Fibroblast of gingiva (primary cell): ENCODE measurements at regions not wholly inside any gene's neighbourhood (a gene's known extent, or its start where the extent isn't known, plus 50 kb on each side); places are given as distances from the start of the nearest gene placed in this dataset.

Experiments
- DNase-seq: peaks from one replicate; pipeline ENCODE4 v3.0.0-alpha.2; 2011; ENCODE audit warnings: low read depth

DNA sequence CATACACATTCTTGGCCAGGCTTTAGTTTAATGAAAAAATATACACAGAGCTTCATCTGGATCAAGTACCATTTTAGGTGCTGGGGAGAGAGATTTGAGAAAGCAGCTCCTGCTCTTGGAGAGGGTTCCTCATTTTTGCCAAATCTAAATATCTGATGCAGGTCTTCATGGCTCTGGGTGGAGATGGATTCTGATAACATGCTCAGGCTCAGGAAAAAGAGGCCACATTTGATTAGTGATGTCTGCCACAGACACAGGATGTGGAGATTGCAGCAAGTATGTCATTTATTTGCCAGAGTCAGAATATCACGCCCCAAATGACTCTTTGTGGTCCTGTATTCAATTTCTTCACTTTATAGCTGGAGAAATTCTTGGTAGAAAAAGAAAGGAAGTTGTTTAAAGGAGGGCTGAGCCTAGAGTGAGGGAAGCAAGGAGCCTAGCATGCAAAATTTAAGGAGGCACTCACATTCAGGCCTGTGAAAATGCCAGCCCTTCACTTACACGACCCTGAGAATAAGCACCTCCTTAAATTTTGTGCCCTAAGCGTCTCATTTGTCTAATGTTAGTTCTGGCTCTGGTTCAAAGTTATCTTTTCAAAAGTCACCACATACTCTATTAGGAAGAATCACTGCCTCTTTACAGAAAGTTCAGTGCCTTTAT, 492.9 kb upstream of the TBX3 start:
- DNase-seq: no peak

DNA sequence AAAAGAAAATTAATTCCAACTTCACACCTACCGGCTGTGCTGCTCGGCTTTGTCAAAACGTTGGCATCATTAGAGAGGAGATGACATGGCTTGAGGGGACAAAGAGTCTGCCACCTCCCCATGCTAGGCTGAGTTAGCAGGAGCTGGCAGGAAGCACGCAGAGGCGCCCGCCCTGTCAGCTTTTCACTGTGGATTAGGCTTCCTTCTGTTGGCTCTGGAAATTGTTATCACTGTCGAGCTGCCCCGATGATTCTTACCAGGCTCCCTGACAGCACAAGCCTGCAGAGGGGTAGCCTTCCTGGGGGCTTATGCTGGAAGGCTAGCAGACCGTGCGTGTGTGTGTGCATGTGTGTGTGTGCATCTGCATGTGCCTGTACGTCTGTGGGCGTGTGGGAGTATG, 490.9 kb upstream of the TBX3 start:
- DNase-seq: no peak

DNA sequence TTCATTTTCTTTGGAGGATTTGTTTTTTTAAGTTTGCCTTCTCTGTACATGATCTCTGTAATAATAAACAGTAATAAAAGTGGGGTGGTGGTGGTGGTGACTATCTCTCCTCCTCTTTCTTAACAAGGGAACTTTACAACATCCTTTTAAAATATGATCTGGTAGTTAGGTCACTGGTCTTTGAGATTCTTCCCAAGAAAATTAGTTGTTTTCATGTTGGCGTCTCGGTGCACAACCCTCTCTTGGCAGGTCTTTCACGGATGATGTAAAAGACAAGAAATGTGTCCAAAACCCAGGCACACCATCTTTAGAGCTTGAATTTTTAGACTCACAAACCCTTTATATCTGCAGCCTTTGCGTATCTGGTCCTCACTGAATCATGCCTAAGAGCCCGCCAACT, 488.5 kb upstream of the TBX3 start:
- DNase-seq: peak; percentile 64

DNA sequence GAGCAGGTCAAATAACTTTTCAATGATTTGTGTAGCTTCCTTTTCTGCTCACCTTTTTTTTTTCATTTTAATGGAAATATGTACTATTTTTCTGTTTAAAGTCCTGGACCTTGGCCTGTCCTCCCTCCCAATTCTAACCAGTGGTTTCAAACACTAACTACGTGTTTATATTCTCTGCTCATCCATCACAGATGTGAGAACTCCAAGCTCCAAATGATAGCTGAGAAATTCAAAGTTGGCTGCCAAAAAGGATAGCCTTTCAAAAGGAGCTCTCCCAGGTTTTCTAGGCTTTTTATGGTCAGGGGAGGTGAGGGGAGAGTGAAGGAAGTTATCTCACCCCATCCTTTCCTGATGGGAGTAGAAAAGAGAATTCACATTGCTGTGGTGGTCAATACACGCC, 486.0 kb upstream of the TBX3 start:
- DNase-seq: no peak

DNA sequence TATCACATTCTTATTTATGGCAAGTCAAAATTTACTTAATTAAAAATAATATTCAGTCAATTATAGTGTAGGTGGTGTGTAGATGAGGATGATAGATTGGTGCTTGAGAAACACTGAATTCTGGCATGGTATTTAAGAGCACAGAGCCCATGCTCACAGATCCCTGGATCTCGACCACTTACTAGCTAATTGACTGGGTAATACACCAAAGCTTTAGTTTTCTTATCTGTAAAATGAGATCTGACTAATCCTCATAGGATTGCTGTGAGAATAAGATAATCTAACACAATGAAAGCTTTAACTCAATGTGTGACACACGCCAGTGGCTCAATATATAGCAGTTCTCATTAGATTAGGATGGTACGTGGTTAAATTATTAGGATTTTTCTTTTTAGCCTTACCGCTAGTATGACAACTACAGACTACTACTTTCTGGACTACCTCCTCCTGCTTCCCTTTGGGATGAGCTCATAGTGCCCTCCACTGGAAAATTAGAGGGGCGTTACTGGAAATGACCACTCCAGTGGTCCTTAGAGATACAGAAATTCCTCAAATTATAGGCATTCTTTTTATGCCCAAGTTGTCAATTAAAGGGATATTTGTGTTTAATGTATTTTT, 482.8 kb upstream of the TBX3 start:
- peak; percentile 42 for DNase-seq

DNA sequence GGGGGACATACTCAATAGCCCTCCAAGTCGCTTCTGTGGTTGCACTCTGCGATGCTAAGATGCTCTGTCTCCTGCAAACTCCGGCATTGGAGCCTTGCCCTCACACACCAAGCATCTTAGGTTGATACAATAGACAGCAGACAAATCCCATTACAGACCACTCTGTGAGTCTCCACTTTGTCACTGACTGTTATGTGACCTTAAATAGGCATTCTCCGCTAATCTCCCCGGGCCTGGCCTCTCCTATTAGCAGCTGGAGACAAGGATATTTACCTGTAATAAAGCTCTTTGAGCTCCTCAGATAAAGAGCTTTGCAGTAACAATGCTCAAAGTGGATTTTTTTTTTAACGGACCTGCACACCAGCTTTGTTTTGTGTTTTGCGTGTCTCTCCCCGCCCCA, 479.7 kb upstream of the TBX3 start:
- no peak for DNase-seq

DNA sequence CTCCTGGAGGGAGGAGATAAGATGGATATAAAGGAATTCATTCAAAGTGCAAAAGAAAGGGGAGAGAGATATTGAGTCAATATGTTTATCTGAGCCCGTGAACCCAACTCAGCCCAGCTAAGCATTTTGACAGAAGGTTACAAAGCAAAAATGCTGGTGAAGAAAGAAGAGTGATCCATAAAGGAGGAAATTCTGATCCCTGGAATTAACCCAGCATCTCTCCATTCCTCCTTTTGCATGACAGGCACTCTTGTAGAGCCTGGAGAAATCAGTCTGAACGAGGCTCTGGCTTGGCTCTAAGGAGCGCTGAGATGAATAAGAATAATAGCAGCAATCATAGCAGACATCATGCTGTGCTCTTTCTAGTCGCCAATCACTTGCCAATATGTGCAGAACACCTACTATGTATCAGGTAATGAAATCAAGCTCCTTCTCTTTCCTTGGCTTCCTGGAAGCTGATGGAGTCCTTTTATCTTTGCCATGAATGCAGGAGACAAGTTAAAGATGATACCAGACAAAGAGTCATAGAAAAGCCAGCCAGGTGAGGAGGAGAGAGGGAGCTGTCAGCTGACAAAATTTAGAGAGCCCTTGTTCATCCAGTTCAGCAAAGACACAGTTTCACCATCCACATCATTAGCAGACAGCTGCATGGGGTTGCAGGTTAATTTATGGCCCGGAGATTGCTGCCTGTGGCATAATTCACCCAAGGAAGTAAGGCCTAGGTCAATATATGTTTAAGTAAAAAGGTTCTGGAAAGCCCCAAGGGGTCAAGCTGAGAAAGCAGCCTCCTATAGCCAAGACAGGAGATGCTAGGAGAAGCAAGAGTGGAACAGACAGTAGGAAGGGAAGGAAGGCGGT, 476.5 kb upstream of the TBX3 start:
- DNase-seq: no peak

DNA sequence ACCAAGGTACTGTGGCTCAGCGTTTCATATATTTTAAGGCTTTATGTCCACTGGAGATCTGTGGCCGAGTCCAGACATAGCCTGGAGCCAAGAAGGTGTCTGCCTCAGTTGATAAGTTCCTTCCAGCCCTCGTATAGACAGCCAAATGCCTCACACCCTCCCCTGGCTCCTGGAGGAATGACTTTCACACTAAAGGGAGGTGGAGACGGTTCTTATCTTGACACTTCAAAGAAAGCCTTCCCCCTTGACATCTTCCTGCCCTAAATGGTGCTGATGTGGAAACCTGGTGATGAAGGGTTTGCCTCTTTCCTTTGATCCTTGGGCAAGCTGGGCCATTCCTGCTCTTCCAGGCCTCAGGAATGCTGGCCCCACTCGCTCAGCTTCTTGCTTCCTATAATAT, 474.8 kb upstream of the TBX3 start:
- no peak for DNase-seq

DNA sequence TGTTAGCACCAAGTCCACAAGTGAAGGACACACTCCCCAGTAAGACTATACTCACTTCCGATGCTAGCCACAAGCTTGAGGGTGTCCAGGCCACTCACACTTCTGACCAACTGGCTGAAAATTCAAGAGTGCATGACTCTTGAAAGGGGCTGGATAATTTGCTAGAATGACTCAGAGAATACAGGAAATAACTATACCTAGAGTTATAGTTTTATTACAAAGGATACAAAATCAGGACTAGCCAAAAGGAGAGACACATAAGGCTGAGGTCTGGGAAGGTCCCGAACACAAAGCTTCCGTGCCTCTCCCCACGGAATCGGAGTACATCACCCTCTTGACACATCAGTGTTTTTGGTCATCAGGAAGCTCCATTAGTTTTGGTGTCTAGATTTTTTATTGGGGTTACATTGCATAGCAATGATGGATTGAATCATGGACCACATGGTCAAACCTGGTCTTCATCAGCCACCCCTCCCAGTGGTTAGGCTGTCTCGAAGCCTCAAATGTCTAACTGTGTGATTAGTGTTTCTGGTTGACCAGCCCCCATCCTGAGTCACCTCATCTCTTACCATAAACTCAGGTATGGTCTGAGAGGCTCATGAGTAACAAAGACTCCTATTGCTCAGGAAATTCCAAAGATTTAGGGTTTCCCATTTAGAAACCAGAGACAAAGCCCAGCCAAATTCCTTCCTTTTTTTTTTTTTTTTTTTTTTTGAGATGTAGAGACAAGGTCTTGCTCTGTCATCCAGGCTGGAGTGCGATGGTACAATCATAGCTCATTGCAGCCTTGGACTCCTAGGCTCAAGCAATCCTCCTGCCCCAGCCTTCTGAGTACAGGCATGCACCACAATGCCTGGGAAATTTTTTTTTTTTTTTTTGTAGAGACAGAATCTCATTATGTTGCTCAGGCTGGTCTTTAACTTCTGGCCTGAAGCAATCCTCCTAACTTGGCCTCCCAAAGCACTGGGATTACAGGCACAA, 472.0 kb upstream of the TBX3 start:
- no peak for DNase-seq

DNA sequence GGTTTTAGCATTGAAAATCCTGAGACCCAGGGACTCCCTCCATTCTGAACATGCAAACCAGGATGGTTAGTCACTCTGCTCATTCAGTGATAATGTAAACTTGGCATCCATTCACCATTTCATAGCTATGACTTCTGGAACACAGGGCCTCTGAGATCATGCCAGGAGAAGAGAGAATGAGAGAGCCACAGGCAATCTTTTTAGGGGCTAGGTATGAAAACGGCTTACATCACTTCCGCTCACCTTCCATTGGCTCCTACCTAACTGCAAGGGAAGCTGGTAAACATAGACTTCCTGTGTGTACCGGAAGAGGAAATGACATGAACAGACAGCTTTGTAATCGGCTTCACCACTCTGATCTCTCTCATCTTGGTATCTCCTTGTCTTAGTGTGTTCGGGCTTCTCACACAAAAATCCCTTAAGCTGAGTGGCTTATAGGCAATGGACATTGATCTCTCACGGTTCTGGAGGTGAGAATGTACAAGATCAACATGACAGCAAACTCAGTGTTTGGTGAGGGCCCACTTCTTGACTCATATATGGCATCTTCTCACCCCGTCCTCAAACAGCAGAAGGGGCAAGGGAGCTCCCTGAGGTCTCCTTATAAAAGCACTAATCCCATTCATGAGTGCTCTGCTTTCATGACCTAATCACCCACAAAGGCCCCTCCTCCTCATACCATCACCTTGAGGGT, 465.9 kb upstream of the TBX3 start:
- DNase-seq: peak; percentile 83

DNA sequence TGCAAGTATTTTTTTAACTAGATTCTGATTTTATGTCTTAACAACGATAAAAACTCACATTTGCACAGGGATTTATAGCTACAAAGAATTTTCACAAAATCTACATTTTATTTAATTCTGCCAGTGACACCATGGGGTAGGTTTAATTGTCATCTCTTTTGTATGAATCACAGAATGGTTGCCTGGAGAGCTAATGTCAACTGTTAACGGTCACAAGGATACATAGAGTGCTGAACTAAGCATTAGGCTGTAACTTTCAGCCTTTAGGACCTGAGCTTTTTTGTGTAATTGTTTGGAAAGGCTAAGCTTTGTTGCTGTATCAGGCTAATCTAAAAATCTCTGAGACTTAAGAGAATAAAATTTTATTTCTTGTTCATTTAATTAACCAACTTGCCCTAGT, 465.3 kb upstream of the TBX3 start:
- DNase-seq: no peak

DNA sequence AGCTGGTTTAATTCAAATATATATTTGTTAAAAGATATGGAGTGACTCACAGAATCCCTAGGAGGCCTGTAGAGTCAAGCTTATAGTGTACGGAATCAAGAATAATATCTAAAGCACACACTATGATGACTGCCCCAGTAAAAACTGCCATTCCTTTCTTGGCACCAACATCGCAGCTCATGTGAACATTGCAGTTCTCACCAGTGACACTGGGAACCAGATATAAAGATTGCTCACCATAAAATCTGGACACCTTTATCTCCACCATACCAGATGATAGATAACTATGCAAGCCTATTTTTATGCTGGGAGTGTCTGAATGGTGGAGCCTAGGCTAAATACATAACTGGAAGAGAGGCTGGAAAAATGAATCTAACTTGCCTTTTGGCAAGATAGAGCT, 463.9 kb upstream of the TBX3 start:
- no peak for DNase-seq

DNA sequence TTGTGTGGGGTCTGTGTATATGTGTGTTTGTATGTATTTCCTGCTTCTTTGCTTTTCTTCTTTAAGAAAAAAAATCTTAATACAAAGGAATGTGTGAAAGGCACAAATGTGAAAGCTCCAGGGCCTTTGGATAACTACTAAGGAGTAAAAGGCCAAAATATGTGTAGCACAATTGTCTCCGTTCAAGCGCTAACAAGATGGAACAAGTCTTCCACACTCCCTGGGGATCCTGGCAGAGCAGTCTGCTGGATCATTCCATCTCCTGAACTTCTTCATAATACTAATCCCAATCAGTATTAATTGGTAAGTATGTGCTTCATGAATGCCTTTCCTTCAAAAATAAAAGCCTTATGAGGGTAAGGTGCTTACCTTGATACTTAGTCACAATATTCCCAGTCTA, 462.5 kb upstream of the TBX3 start:
- no peak for DNase-seq

DNA sequence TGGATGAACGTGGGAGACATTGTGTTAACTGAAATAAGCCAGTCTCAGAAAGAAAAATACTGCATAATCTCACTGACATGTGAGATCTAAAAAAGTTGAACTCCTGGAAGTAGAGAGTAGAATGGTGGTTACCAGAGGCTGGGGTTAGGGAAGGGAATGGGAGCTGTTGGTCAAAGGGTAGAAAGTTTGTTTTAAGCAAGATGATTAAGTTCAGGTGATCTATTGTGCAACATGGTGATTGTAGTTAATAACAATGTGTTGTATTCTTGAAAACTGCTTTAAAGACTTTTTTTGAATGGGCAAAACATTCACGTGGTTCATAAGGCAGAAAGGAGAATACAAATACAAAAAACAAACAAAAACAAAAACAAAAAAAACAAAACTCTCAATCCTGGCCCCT, 460.4 kb upstream of the TBX3 start:
- DNase-seq: no peak

DNA sequence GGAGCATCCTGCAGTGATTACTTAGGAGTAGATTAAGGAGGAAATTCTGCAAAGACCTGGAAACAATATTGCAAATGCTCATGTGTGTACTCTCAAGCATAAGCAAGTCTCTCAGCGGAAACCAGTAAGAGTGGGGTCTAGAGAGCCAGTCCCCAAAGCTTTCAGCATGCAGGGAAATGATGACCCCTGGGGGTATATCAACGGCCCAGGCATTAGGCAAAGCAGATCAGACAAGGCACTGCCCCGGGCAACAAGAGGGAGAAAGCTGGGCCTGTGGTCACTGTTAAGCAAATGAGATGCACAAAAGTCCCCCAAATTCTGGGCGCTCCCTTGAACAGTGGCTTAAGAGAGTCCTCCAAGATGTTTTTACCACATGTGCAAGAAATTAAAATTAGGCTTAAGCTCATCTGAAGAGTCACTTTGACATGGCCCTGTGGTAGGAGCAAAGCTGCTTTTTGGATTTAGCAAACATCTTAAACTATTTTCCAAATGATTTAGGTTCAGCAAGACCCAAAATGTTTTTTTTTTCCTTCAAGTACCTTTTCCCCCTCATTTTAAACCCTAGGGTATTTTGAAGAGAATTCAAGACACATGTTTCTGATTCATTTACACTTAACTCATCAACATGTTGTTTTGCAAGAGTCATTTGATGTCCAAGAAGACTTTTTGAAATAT, 457.1 kb upstream of the TBX3 start:
- no peak for DNase-seq

DNA sequence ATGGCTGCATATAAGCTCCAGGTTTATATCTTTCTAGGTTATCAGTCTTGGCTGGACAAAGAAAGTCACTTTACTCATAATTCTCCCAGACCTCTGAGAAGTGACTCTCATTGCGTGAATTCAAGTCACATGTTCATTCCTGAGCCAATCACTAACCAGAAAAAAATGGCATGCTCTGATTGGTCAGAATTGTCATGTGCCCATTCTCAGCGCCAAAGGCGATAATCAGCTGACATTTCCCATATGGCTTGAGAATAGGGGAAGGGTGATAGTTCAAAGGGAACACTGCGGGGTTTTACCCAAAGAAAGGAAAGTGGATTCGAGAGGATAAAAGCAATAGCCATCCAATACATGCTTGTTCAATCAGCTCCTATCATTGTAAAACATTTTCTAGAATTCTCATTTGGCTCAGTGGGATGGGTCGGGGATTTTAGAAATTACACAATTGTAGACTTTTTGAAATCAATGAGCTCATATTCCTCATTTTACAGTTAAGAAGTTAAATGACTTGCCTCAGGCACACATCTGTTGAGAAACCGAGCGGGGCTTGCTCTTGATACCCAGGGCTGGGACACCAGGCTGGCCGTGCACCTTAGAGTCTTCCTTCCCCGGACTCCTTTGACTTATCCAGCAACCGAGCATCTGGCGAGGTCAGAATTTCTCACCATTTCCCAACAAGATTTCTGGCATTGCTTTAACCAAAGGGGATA, 454.0 kb upstream of the TBX3 start:
- DNase-seq: peak; percentile 62

DNA sequence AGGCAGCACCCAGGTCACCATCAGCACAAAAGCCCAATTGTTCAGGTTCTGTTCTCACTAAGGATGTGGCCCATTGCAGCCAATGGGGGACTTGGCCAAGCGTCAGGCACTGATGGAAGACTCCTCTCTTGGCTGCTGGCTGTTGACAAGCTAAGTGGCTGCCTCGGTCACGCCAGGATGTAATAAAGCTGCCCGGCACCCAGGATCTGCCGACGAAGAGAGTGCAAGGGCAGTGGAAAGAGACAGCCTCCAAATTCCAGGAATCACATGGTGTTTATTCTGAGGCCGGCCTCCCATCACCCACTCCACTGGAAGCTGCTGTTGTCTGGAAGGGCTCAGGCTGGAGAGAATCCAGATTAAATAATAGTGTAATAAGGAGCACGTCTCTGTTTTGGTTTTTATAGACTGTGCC, 451.8 kb upstream of the TBX3 start:
- peak; percentile 74 for DNase-seq

DNA sequence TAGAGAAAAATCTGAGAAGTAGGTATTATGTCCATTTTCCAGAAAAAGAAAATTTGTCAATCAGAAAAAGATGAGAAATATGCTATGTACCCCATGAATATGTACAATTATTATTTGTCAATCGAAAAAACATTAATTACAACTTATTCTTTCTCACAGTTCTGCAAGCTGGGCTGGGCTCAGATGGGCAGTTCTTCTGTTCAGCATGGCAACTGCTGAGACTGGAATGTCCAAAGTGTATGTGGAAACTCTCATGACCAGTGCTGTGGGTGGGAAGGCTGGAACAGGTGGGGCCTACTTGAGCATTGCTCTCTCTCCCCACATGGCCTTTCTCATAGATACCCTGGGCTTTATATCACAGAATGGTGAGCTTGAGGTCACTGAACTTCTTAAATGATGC, 450.3 kb upstream of the TBX3 start:
- DNase-seq: no peak

DNA sequence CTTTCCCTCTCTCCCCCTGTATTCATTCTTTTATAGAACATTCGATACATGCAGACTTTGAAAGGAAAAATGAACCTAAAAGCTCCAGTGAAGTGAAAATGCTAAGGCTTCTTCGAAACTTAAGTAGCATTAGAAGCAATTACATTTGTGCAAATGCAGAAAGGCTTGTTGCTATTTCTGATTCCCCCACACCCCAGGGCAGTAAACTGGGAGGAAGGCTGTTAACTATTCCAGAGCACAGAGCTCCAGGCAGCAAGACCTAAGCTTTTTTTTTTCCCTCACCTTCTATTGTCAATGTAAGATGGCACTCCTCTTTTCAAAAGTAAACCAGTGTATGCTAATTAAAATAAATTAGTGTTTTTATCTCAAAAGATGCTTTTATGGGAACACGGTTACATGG, 448.9 kb upstream of the TBX3 start:
- no peak for DNase-seq

DNA sequence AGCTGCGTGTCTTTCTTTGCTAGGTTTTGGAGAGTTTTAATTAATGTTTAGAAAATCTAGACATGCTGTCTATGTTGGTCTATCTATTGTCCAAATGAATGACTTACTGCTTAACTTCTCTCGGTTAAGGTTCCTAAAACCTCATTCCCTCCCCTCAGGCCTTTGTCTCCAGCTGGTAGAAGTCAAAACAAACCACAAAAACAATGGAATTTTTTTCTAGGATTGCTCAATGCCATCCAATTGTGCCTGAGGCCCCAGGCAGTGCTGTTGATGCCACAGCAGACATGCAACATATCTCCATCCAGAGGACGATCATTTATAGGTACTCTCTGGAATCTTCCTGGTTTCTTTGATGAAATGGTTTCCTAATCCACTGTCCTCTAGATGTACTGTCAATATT, 448.2 kb upstream of the TBX3 start:
- peak; percentile 79 for DNase-seq
